ENCODE measurements at regions not wholly inside any gene's neighbourhood (a gene's known extent, or its start where the extent isn't known, plus 50 kb on each side); places are given as distances from the start of the nearest gene placed in this dataset.

DNA sequence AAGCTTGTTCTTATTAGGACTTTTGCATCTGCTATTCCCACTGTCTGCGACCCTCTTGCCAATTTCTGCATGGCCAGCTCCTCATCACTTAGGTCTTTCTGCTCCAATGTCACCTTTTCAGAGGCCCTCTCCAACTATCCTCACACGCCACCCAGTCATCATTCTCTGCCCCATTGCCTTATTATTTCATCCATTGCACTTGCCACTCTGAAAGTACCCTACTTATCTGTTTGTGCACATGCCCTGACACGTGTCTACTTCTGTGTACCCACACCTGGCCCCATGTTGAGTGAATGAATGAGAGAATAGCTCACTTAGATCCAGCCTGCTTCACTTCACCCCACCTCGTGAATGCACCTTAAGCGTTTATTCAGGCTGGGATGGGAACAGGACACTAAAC, 218.7 kb upstream of the TBX3 start:
- TF ChIP-seq CTCF (IDR thresholded peaks at IDR 0.05; ENCODE audit: extremely low read depth in 1 of 2, insufficient read depth in 1 of 2, low read depth in 1 of 2, low read length in 2 of 2) (no peak), POLR2A (IDR thresholded peaks at IDR 0.05; ENCODE audit: low read depth, low read length) (no peak), MAX (IDR thresholded peaks at IDR 0.05; ENCODE audit: insufficient read depth, insufficient read length) (no peak), EZH2 (IDR thresholded peaks at IDR 0.05; ENCODE audit: borderline replicate concordance, low read depth, low read length, severe bottlenecking) (no peak), MYC (IDR thresholded peaks at IDR 0.05; ENCODE audit: low read depth, low read length) (no peak), FOS (IDR thresholded peaks at IDR 0.05; ENCODE audit: borderline replicate concordance, insufficient read depth, low read length) (no peak), POLR2AphosphoS5 (IDR thresholded peaks at IDR 0.05; ENCODE audit: insufficient read depth, low read depth, low read length) (no peak), GATA2 (IDR thresholded peaks at IDR 0.05; ENCODE audit: insufficient read depth, insufficient read length, low read depth, low read length) (no peak), JUN (IDR thresholded peaks at IDR 0.05; ENCODE audit: borderline replicate concordance, insufficient read depth, insufficient read length, low read depth) (no peak)

Data from endothelial cell of umbilical vein (primary cell).